OCI-LY1 (cell line): ENCODE measurements at regions not wholly inside any gene's neighbourhood (a gene's known extent, or its start where the extent isn't known, plus 50 kb on each side); places are given as distances from the start of the nearest gene placed in this dataset.
"Not testable (repeated sequence)": the region's sequence is repeated elsewhere in the genome, so short reads cannot be mapped to it uniquely, and the experiment has no call there.

ENCODE experiments used
- H2AFZ ChIP-seq: fragments of 200-600 bp; sonication (generic), shearing (Covaris generic); 2 replicates; pipeline ENCODE4 v1.6.0; 2014; ENCODE audit warnings: antibody characterized with exemption, mild to moderate bottlenecking, low read length
- H3F3A ChIP-seq: fragments of 200-600 bp; sonication (generic), shearing (Covaris generic); 2 replicates; pipeline ENCODE4 v1.6.0; 2014; ENCODE audit warnings: mild to moderate bottlenecking, antibody characterized with exemption, low read length, moderate library complexity; ENCODE audit not compliant: insufficient read depth
- H3K27ac ChIP-seq: fragments of 200-600 bp; sonication (generic); 2 replicates; pipeline ENCODE4 v1.5.1; 2014; ENCODE audit warnings: low read length, mixed run types, mild to moderate bottlenecking, low read depth; ENCODE audit not compliant: poor library complexity, severe bottlenecking
- H3K27me3 ChIP-seq: fragments of 200-600 bp; sonication (generic); 2 replicates; pipeline ENCODE4 v1.6.0; 2014; ENCODE audit warnings: antibody characterized with exemption, mild to moderate bottlenecking, low read length, moderate library complexity; ENCODE audit not compliant: insufficient read depth
- H3K36me3 ChIP-seq: fragments of 200-600 bp; sonication (generic); 2 replicates; pipeline ENCODE4 v1.6.1; 2014; ENCODE audit warnings: mild to moderate bottlenecking, antibody characterized with exemption, low read length, moderate library complexity, mixed read lengths; ENCODE audit not compliant: insufficient read depth
- H3K4me1 ChIP-seq: fragments of 200-600 bp; sonication (generic); 2 replicates; pipeline ENCODE4 v1.5.1; 2014; ENCODE audit warnings: mild to moderate bottlenecking, low read length, moderate library complexity; ENCODE audit not compliant: insufficient read depth, severe bottlenecking
- H3K4me2 ChIP-seq: fragments of 200-600 bp; sonication (generic), shearing (Covaris generic); 2 replicates; pipeline ENCODE4 v1.6.1; 2014; ENCODE audit warnings: low read length
- H3K4me3 ChIP-seq: fragments of 200-600 bp; sonication (generic); 2 replicates; pipeline ENCODE4 v1.5.1; 2014; ENCODE audit warnings: low read length, low read depth, mild to moderate bottlenecking, mixed read lengths; ENCODE audit not compliant: poor library complexity, severe bottlenecking
- H3K79me2 ChIP-seq: fragments of 200-600 bp; shearing (Covaris generic); 2 replicates; pipeline ENCODE4 v1.6.1; 2016; ENCODE audit warnings: mixed run types, low read length, mixed read lengths; ENCODE audit not compliant: insufficient read depth
- H3K9ac ChIP-seq: fragments of 200-600 bp; sonication (generic), shearing (Covaris generic); 2 replicates; pipeline ENCODE4 v1.6.1; 2014; ENCODE audit warnings: mild to moderate bottlenecking, low read length, mixed read lengths
- H3K9me2 ChIP-seq: fragments of 200-600 bp; sonication (generic), shearing (Covaris generic); 2 replicates; pipeline ENCODE4 v1.6.1; 2014; ENCODE audit warnings: low read depth, mild to moderate bottlenecking, low read length, mixed read lengths
- H3K9me3 ChIP-seq: fragments of 200-600 bp; shearing (Covaris generic); 2 replicates; pipeline ENCODE4 v1.6.1; 2014; ENCODE audit warnings: low read length, mixed read lengths
- H4K20me1 ChIP-seq: fragments of 200-600 bp; sonication (generic), shearing (Covaris generic); 2 replicates; pipeline ENCODE4 v1.6.0; 2016; ENCODE audit warnings: mild to moderate bottlenecking, low read length; ENCODE audit not compliant: insufficient read depth
- EZH2 ChIP-seq: fragments of 200-600 bp; sonication (generic), shearing (Covaris generic); IDR thresholded peaks from 2 replicates; pipeline ENCODE4 v1.8.0; 2017; ENCODE audit warnings: borderline replicate concordance, mixed run types, mild to moderate bottlenecking, antibody characterized with exemption, low read length, moderate library complexity, mixed read lengths
- TF ChIP-seq, protein P1 (sequence below): fragments of 200-600 bp; sonication (generic), shearing (Covaris generic); IDR thresholded peaks from 2 replicates; pipeline ENCODE4 v1.5.1; 2017; ENCODE audit warnings: mild to moderate bottlenecking, antibody characterized with exemption, low read length, moderate library complexity, mixed read lengths

DNA sequence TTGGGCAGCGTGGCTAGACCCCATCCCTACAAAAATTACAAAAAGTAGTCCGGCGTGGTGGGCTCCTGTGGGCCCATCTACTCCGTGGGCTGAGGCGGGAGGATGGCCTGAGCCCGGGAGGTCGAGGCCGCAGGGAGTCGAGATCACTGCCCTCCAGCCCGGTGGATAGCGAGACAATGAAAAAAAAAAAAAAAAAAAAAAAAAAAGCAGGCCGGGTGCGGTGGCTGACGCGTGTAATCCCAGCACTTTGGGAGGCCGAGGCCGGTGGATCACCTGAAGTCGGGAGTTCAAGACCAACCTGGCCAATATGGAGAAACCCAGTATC lies 110.5 kb upstream of the LPCAT1 start:
- peak overlapping the region; percentile 99 for H3K4me2 ChIP-seq
- no peak overlapping the region for H3K27ac ChIP-seq
- peak overlapping the region; percentile 97 for H3K9ac ChIP-seq
- H4K20me1 ChIP-seq = no peaks in the 10 kb centered on the region
- TF ChIP-seq EZH2 = no peak
- TF ChIP-seq, protein P1, sequence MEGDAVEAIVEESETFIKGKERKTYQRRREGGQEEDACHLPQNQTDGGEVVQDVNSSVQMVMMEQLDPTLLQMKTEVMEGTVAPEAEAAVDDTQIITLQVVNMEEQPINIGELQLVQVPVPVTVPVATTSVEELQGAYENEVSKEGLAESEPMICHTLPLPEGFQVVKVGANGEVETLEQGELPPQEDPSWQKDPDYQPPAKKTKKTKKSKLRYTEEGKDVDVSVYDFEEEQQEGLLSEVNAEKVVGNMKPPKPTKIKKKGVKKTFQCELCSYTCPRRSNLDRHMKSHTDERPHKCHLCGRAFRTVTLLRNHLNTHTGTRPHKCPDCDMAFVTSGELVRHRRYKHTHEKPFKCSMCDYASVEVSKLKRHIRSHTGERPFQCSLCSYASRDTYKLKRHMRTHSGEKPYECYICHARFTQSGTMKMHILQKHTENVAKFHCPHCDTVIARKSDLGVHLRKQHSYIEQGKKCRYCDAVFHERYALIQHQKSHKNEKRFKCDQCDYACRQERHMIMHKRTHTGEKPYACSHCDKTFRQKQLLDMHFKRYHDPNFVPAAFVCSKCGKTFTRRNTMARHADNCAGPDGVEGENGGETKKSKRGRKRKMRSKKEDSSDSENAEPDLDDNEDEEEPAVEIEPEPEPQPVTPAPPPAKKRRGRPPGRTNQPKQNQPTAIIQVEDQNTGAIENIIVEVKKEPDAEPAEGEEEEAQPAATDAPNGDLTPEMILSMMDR = no peak
- H3F3A ChIP-seq = no peaks in the 10 kb centered on the region
- H3K4me1 ChIP-seq = peaks cover 15% of the 10 kb centered on the region
- H2AFZ ChIP-seq = peak overlapping the region; percentile 99
- H3K9me2 ChIP-seq = no peaks in the 10 kb centered on the region
- no peaks in the 10 kb centered on the region for H3K9me3 ChIP-seq
- no peaks in the 10 kb centered on the region for H3K79me2 ChIP-seq
- H3K27me3 ChIP-seq = no peaks in the 10 kb centered on the region
- no peaks in the 10 kb centered on the region; the same call in 1 of the 2 replicates for H3K36me3 ChIP-seq
- peak overlapping the region; percentile 92 for H3K4me3 ChIP-seq

DNA sequence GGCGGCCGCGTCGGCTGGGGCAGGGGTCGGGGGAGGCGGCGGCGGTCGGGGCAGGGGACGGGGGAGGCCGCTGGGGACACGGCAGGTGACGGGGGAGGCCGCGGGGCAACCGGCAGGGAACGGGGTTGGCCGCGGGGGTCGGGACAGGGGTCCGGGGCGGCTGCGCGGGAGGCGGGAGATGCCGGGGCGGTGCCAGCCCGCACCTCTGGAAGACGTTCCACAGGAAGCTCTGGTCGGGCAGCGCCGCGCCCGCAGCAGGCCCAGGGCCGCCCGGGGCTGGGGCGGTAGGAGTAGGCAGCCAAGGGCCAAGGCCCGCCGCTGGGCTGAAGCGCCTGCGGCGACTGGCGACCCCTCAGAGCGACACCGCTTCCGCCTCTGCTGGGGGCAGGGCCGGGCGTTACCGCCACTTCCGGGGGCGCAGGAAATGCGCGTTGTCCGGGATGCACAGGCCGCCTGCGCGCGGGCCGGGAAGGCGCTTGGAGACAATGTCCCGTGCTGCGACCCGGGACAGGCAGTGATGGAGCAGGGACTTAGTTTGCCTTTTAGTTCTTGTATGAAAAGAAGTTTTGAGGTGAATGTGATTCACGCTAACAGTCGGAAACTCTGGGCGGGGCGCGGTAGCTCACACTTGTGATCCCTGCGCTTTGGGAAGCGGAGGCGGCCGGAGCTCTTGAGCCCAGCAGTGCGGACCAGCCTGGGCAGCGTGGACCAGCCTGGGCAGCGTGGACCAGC lies 110.0 kb upstream of the LPCAT1 start:
- Histone ChIP-seq H3K4me2 (peak overlapping the region; percentile 99), H3K79me2 (no peaks in the 10 kb centered on the region), H3K27ac (no peak overlapping the region), H3F3A (no peaks in the 10 kb centered on the region), H2AFZ (peak overlapping the region; percentile 99), H3K36me3 (no peaks in the 10 kb centered on the region; the same call in 1 of the 2 replicates), H3K9me2 (no peaks in the 10 kb centered on the region), H3K9me3 (no peaks in the 10 kb centered on the region), H3K27me3 (no peaks in the 10 kb centered on the region), H3K4me3 (peak overlapping the region; percentile 92), H4K20me1 (no peaks in the 10 kb centered on the region), H3K9ac (peak overlapping the region; percentile 97), H3K4me1 (peaks cover 15% of the 10 kb centered on the region)
- TF ChIP-seq, protein P1 = no peak
- TF ChIP-seq EZH2 = no peak

- H3K27me3 ChIP-seq, H3K36me3 ChIP-seq, H3F3A ChIP-seq, H3K4me2 ChIP-seq, H3K79me2 ChIP-seq, H2AFZ ChIP-seq, H3K4me3 ChIP-seq, H3K9ac ChIP-seq, H3K9me2 ChIP-seq, H3K9me3 ChIP-seq, H4K20me1 ChIP-seq, H3K27ac ChIP-seq: not testable (repeated sequence)
- peaks cover 15% of the 10 kb centered on the region for H3K4me1 ChIP-seq
Observed at GRCh38 chr5:1631004-1631403, 107.2 kb upstream of the LPCAT1 start.

DNA sequence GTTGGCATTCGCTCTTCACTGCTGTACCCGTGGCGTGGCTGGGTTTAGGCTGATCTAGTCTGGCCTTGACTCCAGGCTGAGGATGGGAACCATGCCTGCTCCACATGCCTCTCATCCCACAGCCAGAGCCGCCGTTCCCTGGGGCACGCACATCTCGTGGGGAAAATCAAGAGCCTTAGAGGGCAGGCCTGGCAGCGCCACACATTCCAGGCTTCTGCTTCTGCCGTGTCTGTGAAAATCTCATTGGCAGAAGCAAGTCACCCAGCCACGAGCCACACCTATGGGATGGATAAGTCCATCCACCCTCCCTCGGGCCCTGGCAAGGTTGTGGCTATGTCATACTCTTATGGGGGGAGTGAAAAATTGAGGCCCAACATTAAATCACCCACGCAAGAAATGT lies 102.6 kb upstream of the LPCAT1 start:
- not testable (repeated sequence) for H3K79me2 ChIP-seq, H3K9me2 ChIP-seq, H2AFZ ChIP-seq, H4K20me1 ChIP-seq, H3K4me2 ChIP-seq, H3K4me1 ChIP-seq, H3F3A ChIP-seq, H3K4me3 ChIP-seq, H3K27ac ChIP-seq, H3K27me3 ChIP-seq, H3K36me3 ChIP-seq, H3K9ac ChIP-seq, H3K9me3 ChIP-seq

DNA sequence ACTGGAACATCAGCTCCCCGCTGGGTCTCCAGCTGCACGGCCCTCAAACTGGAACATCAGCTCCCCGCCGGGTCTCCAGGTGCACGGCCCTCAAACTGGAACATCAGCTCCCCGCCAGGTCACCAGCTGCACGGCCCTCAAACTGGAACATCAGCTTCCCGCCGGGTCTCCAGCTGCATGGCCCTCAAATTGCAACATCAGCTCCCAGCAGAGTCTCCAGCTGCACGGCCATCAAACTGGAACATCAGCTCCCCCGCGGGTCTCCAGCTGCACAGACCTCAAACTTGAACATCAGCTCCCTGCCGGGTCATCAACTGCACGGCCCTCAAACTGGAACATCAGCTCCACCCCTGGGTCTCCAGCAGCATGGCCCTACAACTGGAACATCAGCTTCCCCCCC lies 95.8 kb upstream of the LPCAT1 start:
- not testable (repeated sequence) for H3K79me2 ChIP-seq, H2AFZ ChIP-seq, H3F3A ChIP-seq, H3K9ac ChIP-seq, H3K9me2 ChIP-seq, H3K27ac ChIP-seq, H3K9me3 ChIP-seq, H4K20me1 ChIP-seq, H3K27me3 ChIP-seq, H3K4me3 ChIP-seq, H3K4me2 ChIP-seq, H3K4me1 ChIP-seq
- H3K36me3 ChIP-seq = peaks cover 12% of the 10 kb centered on the region; the same call in 1 of the 2 replicates

DNA sequence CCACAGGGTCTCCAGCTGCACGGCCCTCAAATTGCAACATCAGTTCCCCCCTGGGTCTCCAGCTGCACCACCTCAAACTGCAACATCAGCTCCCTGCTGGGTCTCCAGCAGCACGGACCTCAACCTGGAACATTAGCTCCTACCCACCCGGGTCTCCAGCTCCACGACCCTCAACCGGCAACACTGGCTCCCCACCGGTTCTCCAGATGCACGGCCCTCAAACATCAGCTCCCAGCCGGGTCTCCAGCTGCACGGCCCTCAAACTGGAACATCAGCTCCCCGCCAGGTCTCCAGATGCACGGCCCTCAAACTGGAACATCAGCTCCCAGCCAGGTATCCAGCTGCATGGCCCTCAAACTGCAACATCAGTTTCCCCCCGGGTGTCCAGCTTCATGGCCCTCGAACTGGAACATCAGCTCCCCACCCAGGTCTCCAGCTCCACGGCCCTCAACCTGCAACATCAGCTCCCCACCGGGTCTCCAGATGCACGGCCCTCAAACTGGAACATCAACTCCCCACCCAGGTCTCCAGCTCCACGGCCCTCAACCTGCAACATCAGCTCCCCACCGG lies 94.6 kb upstream of the LPCAT1 start:
- H4K20me1 ChIP-seq, H2AFZ ChIP-seq, H3K27ac ChIP-seq, H3K4me2 ChIP-seq, H3K4me3 ChIP-seq, H3F3A ChIP-seq, H3K9me3 ChIP-seq, H3K79me2 ChIP-seq, H3K9ac ChIP-seq, H3K27me3 ChIP-seq, H3K9me2 ChIP-seq, H3K4me1 ChIP-seq: not testable (repeated sequence)
- peaks cover 12% of the 10 kb centered on the region; the same call in 1 of the 2 replicates for H3K36me3 ChIP-seq
